PC-3 (cell line): ENCODE measurements at regions not wholly inside any gene's neighbourhood (a gene's known extent, or its start where the extent isn't known, plus 50 kb on each side); places are given as distances from the start of the nearest gene placed in this dataset.

Experiments used
- ATAC-seq: fragments of 200-7000 bp; cut with Tn5 transposase; 2 replicates; pipeline ENCODE4 v1.9.1; 2020; ENCODE audit warnings: mild to moderate bottlenecking, moderate library complexity
- BruUV-seq: library from RNA; stranded (reverse); fragments of 400-500 nt; replicated peaks from 2 replicates; lab custom pipeline; 2021; lab: Mats Ljungman, UMichigan
- CTCF ChIA-PET: fragments of 300-600 bp; sonication (Branson Sonifier 250); formaldehyde crosslinking; loops from one replicate; lab custom pipeline; 2022; ENCODE audit warnings: antibody characterized with exemption; lab: Charles Lee
- POLR2A ChIA-PET: fragments of 300-600 bp; sonication (Branson Sonifier 250); formaldehyde crosslinking; loops from one replicate; lab custom pipeline; 2022; ENCODE audit warnings: antibody characterized with exemption; ENCODE audit not compliant: unreplicated experiment; lab: Charles Lee
- DNase-seq: peaks from one replicate; pipeline ENCODE4 v3.0.0-alpha.2; 2015
- H2AFZ ChIP-seq: fragments of 300-600 bp; sonication (generic); 2 replicates; pipeline ENCODE4 v1.6.0; 2016; ENCODE audit warnings: antibody characterized with exemption, low read length
- H3F3A ChIP-seq: fragments of 300-600 bp; sonication (generic); one replicate; pipeline ENCODE4 v1.6.0; 2017; ENCODE audit warnings: antibody characterized with exemption, low read length, control low read depth, mild to moderate bottlenecking; ENCODE audit not compliant: unreplicated experiment
- H3K27ac ChIP-seq: fragments of 300-600 bp; sonication (generic); 2 replicates; pipeline ENCODE4 v1.5.1; 2016; ENCODE audit warnings: mild to moderate bottlenecking, low read length
- H3K27me3 ChIP-seq: fragments of 300-600 bp; sonication (generic); 2 replicates; pipeline ENCODE4 v1.6.1; 2016; ENCODE audit warnings: low read length, mixed read lengths
- H3K36me3 ChIP-seq: fragments of 300-600 bp; sonication (generic); 2 replicates; pipeline ENCODE4 v1.6.1; 2016; ENCODE audit warnings: low read depth, mixed run types, low read length, mixed read lengths
- H3K4me1 ChIP-seq: fragments of 300-600 bp; sonication (generic); 2 replicates; pipeline ENCODE4 v1.5.1; 2016; ENCODE audit warnings: low read length; ENCODE audit not compliant: insufficient read depth
- H3K4me2 ChIP-seq: fragments of 300-600 bp; sonication (generic); 2 replicates; pipeline ENCODE4 v1.6.0; 2016; ENCODE audit warnings: low read length
- H3K4me3 ChIP-seq: fragments of 300-600 bp; sonication (generic); 2 replicates; pipeline ENCODE4 v1.5.1; 2016; ENCODE audit warnings: mild to moderate bottlenecking, low read length, mixed read lengths
- H3K79me2 ChIP-seq: fragments of 300-600 bp; sonication (generic); 2 replicates; pipeline ENCODE4 v1.6.1; 2017; ENCODE audit warnings: low read length, mixed read lengths
- H3K9ac ChIP-seq: fragments of 300-600 bp; sonication (generic); 2 replicates; pipeline ENCODE4 v1.6.0; 2016; ENCODE audit warnings: mild to moderate bottlenecking, low read length
- H3K9me2 ChIP-seq: fragments of 300-600 bp; sonication (generic); replicated peaks from 2 replicates; pipeline ENCODE4 v1.6.1; 2016; ENCODE audit warnings: mixed run types, low read length, mixed read lengths
- H3K9me3 ChIP-seq: fragments of 300-600 bp; sonication (generic); 2 replicates; pipeline ENCODE4 v1.6.1; 2016; ENCODE audit warnings: low read length, mixed read lengths
- H4K20me1 ChIP-seq: fragments of 300-600 bp; sonication (generic); 2 replicates; pipeline ENCODE4 v1.6.1; 2016; ENCODE audit warnings: low read length, mixed read lengths
- CTCF ChIP-seq: fragments of 300-600 bp; sonication (generic); conservative IDR thresholded peaks from 2 replicates; pipeline ENCODE4 v1.5.1; 2017; ENCODE audit warnings: antibody characterized with exemption, low read depth, mild to moderate bottlenecking, low read length
- EZH2 ChIP-seq: fragments of 300-600 bp; sonication (generic); IDR thresholded peaks from one replicate; pipeline ENCODE4 v1.6.1; 2017; ENCODE audit warnings: antibody characterized with exemption, mild to moderate bottlenecking, low read length; ENCODE audit not compliant: unreplicated experiment
- EZH2phosphoT487 ChIP-seq: fragments of 300-600 bp; sonication (generic); IDR thresholded peaks from 2 replicates; pipeline ENCODE4 v1.6.1; 2018; ENCODE audit warnings: mild to moderate bottlenecking, antibody characterized with exemption, low read length, borderline replicate concordance
- intact Hi-C: fragments of 100-400 bp; cut with micrococcal nuclease; formaldehyde crosslinking; loops from 2 replicates; pipeline ENCODE4 v1.9.0; 2023

DNA sequence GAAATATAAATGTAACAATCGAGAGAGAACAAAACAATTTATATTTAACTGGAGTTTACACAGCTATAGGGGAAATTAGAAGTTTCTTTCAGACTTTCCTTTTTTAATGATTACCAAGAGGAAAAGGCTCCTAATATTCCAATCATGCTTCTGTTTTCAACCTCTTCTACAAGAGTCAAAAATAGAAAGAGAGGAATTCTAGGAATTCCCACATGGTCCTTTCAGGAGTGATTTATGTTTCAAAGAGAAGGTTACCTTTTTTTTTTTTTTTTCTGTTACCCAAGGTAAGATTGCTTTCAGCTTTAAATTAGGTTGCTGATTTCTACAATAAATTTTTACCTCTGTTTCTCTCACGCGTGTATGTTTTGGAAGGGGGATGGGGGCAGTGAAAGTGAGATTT lies 355.3 kb upstream of the DCBLD2 start:
- DNase-seq, result no peak
- Histone ChIP-seq H3K27me3 (no peaks in the 10 kb centered on the region), H3K4me1 (no peaks in the 10 kb centered on the region), H3K9me2 (no peaks in the 10 kb centered on the region), H3K9me3 (no peaks in the 10 kb centered on the region), H3K79me2 (no peaks in the 10 kb centered on the region), H3K27ac (no peak overlapping the region), H4K20me1 (no peaks in the 10 kb centered on the region), H3K4me3 (no peak overlapping the region), H2AFZ (no peak overlapping the region), H3K36me3 (no peaks in the 10 kb centered on the region), H3F3A (no peaks in the 10 kb centered on the region), H3K9ac (no peak overlapping the region), H3K4me2 (no peak overlapping the region)
- ATAC-seq, result no peak
- TF ChIP-seq CTCF (no peak), EZH2phosphoT487 (no peak), EZH2 (no peak)
- intact Hi-C loops, result no loop called here
- ChIA-PET POLR2A (no interaction called here), CTCF (no interaction called here)
- BruUV-seq, result no TSS peak

GRCh38 chr3:99253963-99254355 lies 352.5 kb upstream of the DCBLD2 start:
- intact Hi-C loops, result loop anchor here (5.0 kb wide), 1 partner anchor 383 kb away; the partner anchor contains the start of gene COL8A1
- ATAC-seq (no peak), DNase-seq (no peak)
- TF ChIP-seq EZH2phosphoT487 (no peak), CTCF (no peak), EZH2 (no peak)
- ChIA-PET CTCF (no interaction called here), POLR2A (no interaction called here)
- Histone ChIP-seq H3K9me3 (no peaks in the 10 kb centered on the region), H3K9me2 (no peaks in the 10 kb centered on the region), H3K27me3 (no peaks in the 10 kb centered on the region), H3K4me1 (peaks cover 22% of the 10 kb centered on the region), H3K4me2 (no peak overlapping the region), H3K79me2 (no peaks in the 10 kb centered on the region), H3K36me3 (no peaks in the 10 kb centered on the region), H3K9ac (no peak overlapping the region), H4K20me1 (no peaks in the 10 kb centered on the region), H3K27ac (no peak overlapping the region), H2AFZ (no peak overlapping the region), H3F3A (no peaks in the 10 kb centered on the region), H3K4me3 (no peak overlapping the region)
- no TSS peak for BruUV-seq

DNA sequence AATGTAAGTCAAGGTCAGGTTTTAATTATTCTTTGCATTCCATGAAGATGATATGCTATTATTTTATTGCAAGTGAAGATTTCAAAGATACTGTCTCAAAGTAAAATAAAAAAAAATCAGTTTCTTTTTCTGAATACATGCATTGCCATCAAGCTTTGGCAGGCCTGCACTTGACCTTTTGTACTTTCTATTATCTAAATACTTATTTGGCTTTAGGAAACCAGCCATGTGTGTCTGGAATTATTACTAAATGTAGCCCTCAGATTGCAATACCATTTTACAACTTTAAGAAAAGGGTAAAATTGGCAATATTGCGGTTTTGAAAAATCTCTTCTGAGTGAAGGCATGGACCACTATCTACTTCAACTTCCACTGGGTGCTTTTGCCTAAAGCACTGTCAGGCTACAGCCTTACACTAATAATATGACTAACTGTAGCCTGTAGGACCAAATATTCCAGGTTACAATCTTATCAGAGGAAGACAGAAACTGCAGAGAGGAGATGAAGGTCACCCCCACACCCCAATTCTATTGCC lies 349.4 kb upstream of the DCBLD2 start:
- Histone ChIP-seq H3K9me3 (no peaks in the 10 kb centered on the region), H3K9me2 (no peaks in the 10 kb centered on the region), H2AFZ (no peak overlapping the region), H3K79me2 (no peaks in the 10 kb centered on the region), H3F3A (no peaks in the 10 kb centered on the region), H3K27ac (no peak overlapping the region), H3K4me3 (no peak overlapping the region), H3K9ac (no peak overlapping the region), H3K4me1 (peaks cover 53% of the 10 kb centered on the region), H3K4me2 (no peak overlapping the region), H4K20me1 (no peaks in the 10 kb centered on the region), H3K36me3 (no peaks in the 10 kb centered on the region), H3K27me3 (no peaks in the 10 kb centered on the region)
- POLR2A ChIA-PET, result no interaction called here
- ATAC-seq, result no peak
- intact Hi-C loops, result loop anchor here (2.0 to 5.0 kb wide), 2 partner anchors 80 to 386 kb away; partner anchors contain the start of gene COL8A1
- TF ChIP-seq EZH2phosphoT487 (no peak), CTCF (no peak), EZH2 (no peak)
- CTCF ChIA-PET, result no interaction called here
- no TSS peak for BruUV-seq
- no peak for DNase-seq
